ENCODE measurements at regions not wholly inside any gene's neighbourhood (a gene's known extent, or its start where the extent isn't known, plus 50 kb on each side); places are given as distances from the start of the nearest gene placed in this dataset.

DNA sequence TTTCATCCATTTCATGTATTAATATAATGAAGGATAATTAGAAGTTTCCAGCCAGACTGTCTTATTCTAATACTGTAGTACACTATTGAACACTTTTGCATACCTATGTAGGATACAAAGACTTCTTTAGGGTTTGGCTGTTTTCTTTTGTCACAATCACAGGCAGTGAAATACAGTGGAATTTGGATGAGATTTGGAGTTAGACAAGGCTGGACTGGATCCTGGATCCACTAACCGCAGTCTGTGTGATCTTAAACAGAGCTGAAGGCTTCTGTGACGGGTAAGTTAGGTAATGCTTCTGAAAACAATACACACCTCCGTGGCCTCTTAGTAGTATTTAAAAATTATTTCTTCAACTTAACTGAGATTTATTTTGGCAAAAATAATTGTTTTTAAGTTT, 1128.6 kb upstream of the CDH2 start:
- TF ChIP-seq, protein P1, sequence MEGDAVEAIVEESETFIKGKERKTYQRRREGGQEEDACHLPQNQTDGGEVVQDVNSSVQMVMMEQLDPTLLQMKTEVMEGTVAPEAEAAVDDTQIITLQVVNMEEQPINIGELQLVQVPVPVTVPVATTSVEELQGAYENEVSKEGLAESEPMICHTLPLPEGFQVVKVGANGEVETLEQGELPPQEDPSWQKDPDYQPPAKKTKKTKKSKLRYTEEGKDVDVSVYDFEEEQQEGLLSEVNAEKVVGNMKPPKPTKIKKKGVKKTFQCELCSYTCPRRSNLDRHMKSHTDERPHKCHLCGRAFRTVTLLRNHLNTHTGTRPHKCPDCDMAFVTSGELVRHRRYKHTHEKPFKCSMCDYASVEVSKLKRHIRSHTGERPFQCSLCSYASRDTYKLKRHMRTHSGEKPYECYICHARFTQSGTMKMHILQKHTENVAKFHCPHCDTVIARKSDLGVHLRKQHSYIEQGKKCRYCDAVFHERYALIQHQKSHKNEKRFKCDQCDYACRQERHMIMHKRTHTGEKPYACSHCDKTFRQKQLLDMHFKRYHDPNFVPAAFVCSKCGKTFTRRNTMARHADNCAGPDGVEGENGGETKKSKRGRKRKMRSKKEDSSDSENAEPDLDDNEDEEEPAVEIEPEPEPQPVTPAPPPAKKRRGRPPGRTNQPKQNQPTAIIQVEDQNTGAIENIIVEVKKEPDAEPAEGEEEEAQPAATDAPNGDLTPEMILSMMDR (IDR thresholded peaks at IDR 0.05): no peak
- no peak for TF ChIP-seq EZH2 (IDR thresholded peaks at IDR 0.05; ENCODE audit: borderline replicate concordance, insufficient read depth, low read depth, low read length, poor library complexity, severe bottlenecking)

Data from B cell (primary cell).